GM21737 (cell line): ENCODE measurements at regions not wholly inside any gene's neighbourhood (a gene's known extent, or its start where the extent isn't known, plus 50 kb on each side); places are given as distances from the start of the nearest gene placed in this dataset.
A peak's percentile ranks its signal among the peaks of the same experiment; 100 is the strongest.
"Not testable (repeated sequence)": the region's sequence is repeated elsewhere in the genome, so short reads cannot be mapped to it uniquely, and the experiment has no call there.

Experiments used
- ATAC-seq: cut with Tn5 transposase; IDR thresholded peaks from one replicate; pipeline ENCODE4 v1.9.1; 2021; ENCODE audit warnings: mild to moderate bottlenecking, moderate library complexity; ENCODE audit not compliant: unreplicated experiment

DNA sequence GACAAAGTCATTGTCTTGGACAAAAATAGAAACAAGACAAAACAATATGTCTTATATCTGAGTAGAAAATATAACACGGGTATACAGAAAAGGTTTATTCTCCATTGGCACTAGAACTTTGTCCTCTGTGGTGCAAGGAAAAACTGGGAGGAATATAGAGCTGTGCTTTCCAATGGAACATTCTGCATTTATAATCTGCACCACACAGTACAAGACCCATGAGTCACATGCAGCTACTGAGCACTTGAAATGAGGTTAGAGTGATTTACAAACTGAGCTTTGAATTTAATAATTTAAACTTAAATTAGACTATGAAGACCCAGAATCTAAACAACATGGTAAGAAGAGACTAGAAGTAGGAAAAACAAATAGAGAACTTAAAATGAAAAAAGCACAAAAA lies 86.1 kb downstream of the RAP2A start:
- no peak for ATAC-seq

- no peak for ATAC-seq
Measured at GRCh38 chr13:97520866-97521265, 86.9 kb downstream of the RAP2A start.

- ATAC-seq, result no peak
Measured at GRCh38 chr13:97521726-97522125, 87.8 kb downstream of the RAP2A start.

- ATAC-seq, result no peak
Measured at GRCh38 chr13:97522243-97522642, 88.3 kb downstream of the RAP2A start.

DNA sequence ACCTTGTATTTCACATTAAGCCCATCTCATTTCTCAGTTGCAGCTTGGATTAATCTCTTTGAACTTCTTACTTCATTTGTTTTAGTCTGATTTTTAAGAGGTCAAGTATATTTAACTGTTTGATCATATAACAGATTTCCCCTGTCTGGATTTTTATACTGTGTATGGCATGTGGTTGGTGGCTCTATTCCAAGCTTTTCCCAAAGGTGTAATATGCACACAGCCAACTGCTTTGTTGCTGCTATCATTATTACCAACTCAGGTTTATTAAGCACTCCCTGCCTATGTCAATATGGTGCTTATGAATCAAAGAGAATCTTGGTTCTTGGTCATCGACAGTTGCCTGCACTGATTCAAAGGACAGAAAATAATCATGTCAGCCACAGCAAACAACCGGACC lies 92.6 kb downstream of the RAP2A start:
- no peak for ATAC-seq

GRCh38 chr13:97528518-97528917 lies 94.5 kb downstream of the RAP2A start:
- ATAC-seq, result no peak

- ATAC-seq, result no peak
Measured at GRCh38 chr13:97534540-97534939, 100.6 kb downstream of the RAP2A start.

GRCh38 chr13:97535614-97536013 lies 101.6 kb downstream of the RAP2A start:
- no peak for ATAC-seq

DNA sequence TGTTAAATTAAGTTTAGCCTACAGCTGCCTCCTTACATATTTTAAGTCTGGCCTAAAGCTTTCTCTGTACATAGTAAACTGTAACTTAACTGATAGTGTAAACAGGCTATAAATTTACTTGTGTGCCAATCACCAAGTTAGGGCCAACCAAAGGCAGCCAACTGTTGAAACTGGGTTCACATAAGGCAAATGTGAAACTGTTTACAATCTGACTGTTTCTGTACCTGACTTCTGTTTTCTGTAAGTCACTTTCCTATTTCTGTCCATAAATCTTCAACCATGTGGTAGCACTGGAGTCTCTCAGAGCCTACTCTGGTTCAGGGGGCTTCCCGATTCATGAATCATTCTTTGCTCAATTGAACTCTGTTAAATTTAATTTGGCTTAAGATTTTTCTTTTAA lies 103.1 kb downstream of the RAP2A start:
- ATAC-seq, result peak; percentile 81

- ATAC-seq, result no peak
Measured at GRCh38 chr13:97538203-97538602, 104.2 kb downstream of the RAP2A start.

- no peak for ATAC-seq
Measured at GRCh38 chr13:97539651-97540610, 106.0 kb downstream of the RAP2A start.

- ATAC-seq, result no peak
Measured at GRCh38 chr13:97540696-97541095, 106.7 kb downstream of the RAP2A start.

GRCh38 chr13:97542102-97542685 lies 108.2 kb downstream of the RAP2A start:
- ATAC-seq, result no peak

GRCh38 chr13:97544031-97544765 lies 110.2 kb downstream of the RAP2A start:
- ATAC-seq, result no peak

GRCh38 chr13:97544971-97545499 lies 111.1 kb downstream of the RAP2A start:
- not testable (repeated sequence) for ATAC-seq

GRCh38 chr13:97548138-97548537 lies 114.2 kb downstream of the RAP2A start:
- no peak for ATAC-seq

GRCh38 chr13:97548711-97549110 lies 114.7 kb downstream of the RAP2A start:
- ATAC-seq, result no peak

GRCh38 chr13:97549201-97549600 lies 115.2 kb downstream of the RAP2A start:
- no peak for ATAC-seq

DNA sequence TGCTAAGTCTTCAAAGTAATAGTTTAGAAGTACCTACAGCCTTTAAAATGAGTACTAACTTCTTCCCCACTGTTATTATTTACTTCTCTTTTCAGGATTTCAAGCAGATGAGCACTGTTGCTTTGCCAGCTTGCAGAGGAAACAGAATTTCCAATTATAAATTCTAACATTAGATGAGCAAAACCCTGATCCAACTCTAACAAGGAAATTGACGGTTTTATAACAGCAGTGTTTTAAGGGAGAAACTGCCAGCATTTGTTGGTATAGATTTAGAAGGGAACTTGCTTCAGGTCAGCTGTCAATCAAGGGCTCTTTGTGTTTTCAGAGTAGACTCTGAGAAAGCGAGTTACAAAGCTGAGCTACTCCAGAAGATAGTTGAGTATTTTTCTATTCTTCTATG lies 120.5 kb downstream of the RAP2A start:
- no peak for ATAC-seq

DNA sequence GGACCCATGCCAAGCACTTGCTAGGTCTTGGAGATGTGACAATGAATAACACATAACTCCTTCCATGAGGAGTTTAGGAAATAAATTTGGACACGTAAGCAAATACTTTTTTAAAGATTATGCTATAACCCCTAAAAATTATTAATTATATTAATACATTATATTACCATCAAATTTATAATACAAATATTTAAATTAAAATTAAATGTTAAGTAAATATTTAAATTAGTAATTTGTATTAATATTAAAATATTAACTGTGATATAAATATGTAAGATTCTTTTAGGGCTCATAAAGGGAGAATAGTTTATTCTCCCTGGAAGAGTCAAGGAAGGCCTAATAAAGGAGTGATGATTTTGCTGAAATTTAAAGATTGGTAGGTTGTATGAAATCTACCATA lies 121.1 kb downstream of the RAP2A start:
- no peak for ATAC-seq

DNA sequence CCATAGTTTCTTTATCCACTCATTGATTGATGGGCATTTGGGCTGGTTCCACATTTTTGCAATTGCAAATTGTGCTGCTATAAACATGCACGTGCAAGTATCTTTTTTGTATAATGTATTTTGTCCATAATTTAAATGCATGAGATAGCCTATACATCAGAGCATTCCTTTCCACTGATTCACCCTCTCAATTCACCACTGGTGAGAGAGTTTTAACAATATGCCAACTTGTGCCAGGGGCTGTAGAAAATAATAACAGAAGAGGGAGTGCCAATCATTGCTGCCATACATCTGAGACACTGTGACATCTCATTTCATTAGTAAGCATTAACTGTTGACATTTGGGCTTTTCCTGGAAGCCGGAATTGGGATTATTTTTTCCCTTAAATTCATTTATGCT lies 125.1 kb downstream of the RAP2A start:
- ATAC-seq, result no peak
